NCI-H146 (cell line): ENCODE measurements at regions not wholly inside any gene's neighbourhood (a gene's known extent, or its start where the extent isn't known, plus 50 kb on each side); places are given as distances from the start of the nearest gene placed in this dataset.

ENCODE experiments used
- DNase-seq: peaks from one replicate; lab custom pipeline; 2025; lab: John Stamatoyannopoulos, UW

DNA sequence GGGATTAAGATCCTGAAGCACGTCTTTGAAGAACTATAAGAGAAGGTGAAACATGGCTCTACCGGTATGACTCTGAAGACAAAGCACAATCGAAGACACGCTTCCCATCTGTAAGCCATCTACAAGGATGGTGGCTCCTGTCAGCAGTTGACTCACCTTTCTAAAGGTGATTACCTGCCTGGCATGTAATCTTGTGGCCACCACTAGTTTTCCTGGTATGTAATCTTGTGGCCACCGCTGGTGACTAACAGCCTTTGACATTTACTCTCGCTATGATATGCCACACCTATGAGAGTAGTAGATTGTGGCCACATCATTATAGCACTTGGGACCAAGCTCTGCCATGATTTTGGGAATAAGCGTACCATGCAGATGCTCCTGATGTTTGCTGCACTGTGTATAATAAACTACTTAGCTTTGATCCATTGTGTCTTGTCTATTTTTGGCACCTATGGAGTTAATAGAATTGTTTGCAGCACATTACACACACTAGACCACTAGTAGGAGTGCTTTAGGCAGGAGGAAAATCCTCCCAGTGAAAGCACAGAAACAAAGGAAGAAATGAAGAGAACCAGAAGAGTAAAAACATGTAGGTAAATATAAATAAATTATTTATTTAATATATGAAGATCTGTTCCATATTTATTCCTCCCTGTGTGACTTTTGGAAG is 59.8 kb downstream of the VAX1 start:
- no peak for DNase-seq

DNA sequence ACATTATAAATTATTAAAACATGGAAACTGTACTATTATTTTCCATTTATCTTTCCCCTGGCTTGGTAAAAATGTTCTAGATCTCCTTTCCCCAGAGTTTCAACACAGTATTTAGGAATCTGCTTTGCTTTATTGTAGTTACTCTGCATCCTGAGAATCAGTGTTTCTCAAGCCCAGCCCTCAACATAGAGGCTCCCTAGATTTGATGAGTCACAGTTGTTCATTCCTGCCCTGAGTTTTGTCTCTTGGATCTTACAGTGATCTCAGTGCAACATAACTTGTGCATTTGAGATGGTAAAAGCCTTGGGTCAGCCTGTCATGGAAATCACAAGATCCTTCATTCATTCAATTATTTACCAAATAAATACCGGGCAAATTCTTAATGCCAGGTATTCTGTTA is 63.0 kb downstream of the VAX1 start:
- no peak for DNase-seq

DNA sequence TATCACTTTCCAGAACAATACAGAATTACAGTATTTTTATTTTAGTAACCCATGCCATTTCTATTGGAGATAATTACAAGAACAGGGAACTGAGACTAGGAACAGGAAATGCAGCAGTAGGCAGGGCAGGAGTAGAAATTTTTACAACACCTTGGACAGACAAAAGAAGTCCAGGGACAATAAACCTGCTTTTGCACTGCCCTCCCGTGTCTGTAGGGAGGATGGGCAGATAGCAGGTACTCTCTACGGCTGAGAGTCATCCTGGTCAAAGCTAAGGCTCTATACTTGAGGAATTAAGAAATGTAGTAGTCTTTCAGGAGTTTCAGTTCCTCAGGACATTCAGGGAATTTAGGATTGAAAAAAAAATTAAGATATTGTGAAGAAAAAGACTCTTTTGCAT is 63.4 kb downstream of the VAX1 start:
- peak; percentile 75 for DNase-seq

DNA sequence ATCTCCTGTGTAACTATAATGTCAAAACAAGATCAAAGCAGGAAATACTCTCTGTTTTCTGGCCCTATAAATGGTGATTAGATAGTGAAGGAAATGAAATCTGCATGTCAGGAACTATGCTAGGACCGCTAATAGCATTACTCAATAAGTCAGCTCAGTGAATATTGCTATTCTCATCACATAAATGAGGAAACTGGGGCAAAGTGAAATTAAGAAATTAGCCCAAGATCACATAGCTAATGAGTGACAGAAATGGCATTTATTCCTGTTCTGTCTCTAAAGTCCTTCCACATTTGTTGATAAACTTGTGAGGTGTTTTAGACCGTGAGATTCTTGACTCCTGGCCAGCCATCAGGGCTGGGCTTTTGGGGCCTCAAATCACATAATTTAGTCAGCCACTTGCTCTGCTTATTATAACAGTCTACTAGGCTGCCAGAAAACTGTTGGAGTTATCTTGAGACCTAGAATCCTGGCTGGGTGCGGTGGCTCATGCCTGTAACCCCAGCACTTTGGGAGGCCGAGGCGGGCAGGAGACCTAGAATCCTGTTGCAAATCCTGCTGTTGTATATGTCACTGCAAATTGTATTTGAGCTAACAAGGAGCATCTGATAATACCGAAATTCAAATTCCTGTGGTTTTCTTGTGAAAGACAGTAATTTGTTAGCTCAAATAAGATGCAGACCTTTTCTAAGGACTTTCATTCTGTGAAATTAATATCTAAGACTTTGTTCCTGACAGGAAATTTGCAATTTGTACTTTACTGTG is 66.5 kb upstream of the SHTN1 start:
- DNase-seq, result no peak
